ENCODE measurements at regions not wholly inside any gene's neighbourhood (a gene's known extent, or its start where the extent isn't known, plus 50 kb on each side); places are given as distances from the start of the nearest gene placed in this dataset.

GRCh38 chr2:173614265-173614930, 259.7 kb downstream of the CDCA7 start:
- TF ChIP-seq CTCF (IDR thresholded peaks at IDR 0.05) (no peak), POLR2A (IDR thresholded peaks at IDR 0.05) (no peak)

All from right lobe of liver (tissue), 4 donors.